ENCODE measurements at regions not wholly inside any gene's neighbourhood (a gene's known extent, or its start where the extent isn't known, plus 50 kb on each side); places are given as distances from the start of the nearest gene placed in this dataset.

DNA sequence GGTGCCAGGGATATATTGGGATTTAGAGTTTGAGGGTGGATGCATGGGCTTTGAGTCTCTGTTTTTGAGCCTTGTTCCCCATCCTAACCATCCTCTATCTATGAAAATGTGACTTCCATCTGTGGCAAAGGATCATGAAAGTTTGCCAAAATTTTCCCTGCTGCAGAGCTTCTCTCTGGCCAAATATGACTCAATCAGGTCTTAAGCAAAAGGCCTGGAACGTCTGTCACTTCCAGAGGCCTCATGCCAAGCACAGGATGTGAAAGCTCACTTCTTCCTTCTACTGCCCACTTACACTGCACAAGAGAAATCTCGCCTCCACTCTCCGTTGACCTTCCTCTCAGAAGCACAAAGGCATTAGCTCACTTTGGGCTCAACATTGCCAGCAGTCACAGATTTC lies 696.9 kb upstream of the NRP1 start:
- Histone ChIP-seq H3K79me2 (ENCODE audit: insufficient read depth, low read length) (no peaks in the 10 kb centered on the region), H3K27me3 (ENCODE audit: insufficient read depth, low read length) (no peaks in the 10 kb centered on the region), H3K4me1 (ENCODE audit: insufficient read depth, low read length) (no peaks in the 10 kb centered on the region), H3K9me3 (ENCODE audit: low read depth, low read length) (no peaks in the 10 kb centered on the region), H4K20me1 (ENCODE audit: insufficient read depth, low read length) (no peaks in the 10 kb centered on the region), H3K4me2 (ENCODE audit: insufficient read depth, low read length) (no peak overlapping the region), H3K27ac (ENCODE audit: low read depth, low read length) (no peak overlapping the region), H2AFZ (ENCODE audit: low read length) (no peak overlapping the region), H3K36me3 (ENCODE audit: insufficient read depth, low read length) (no peaks in the 10 kb centered on the region), H3K4me3 (ENCODE audit: insufficient read depth, low read length) (no peak overlapping the region)
- DNase-seq (ENCODE audit: insufficient read length, low spot score, missing footprints): peak; percentile 91
- TF ChIP-seq, protein P1, sequence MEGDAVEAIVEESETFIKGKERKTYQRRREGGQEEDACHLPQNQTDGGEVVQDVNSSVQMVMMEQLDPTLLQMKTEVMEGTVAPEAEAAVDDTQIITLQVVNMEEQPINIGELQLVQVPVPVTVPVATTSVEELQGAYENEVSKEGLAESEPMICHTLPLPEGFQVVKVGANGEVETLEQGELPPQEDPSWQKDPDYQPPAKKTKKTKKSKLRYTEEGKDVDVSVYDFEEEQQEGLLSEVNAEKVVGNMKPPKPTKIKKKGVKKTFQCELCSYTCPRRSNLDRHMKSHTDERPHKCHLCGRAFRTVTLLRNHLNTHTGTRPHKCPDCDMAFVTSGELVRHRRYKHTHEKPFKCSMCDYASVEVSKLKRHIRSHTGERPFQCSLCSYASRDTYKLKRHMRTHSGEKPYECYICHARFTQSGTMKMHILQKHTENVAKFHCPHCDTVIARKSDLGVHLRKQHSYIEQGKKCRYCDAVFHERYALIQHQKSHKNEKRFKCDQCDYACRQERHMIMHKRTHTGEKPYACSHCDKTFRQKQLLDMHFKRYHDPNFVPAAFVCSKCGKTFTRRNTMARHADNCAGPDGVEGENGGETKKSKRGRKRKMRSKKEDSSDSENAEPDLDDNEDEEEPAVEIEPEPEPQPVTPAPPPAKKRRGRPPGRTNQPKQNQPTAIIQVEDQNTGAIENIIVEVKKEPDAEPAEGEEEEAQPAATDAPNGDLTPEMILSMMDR (IDR thresholded peaks at IDR 0.05; ENCODE audit: extremely low read depth, low read depth, low read length): no peak

DNA sequence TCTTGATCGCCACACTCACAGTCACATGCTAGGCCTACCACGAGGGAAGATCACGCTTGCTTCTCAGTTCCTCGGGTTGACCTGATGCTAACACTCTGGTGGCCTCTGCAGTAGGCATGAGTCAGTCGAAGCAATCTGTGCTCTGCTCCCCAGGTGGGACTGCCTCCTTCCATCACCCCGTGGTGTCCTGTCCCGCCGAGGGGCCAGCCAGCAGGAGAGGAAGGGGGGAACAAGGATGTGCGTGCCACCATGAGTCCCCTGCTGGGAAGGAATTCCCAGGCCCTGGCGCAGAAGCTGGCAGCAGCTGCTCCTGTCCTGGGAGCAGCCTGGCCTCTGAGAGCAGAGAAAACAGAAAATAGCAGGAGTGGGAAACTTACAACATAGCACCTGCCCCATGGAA lies 695.0 kb upstream of the NRP1 start:
- H3K27me3 ChIP-seq (ENCODE audit: insufficient read depth, low read length): no peaks in the 10 kb centered on the region
- TF ChIP-seq, protein P1 (IDR thresholded peaks at IDR 0.05; ENCODE audit: extremely low read depth, low read depth, low read length): no peak

DNA sequence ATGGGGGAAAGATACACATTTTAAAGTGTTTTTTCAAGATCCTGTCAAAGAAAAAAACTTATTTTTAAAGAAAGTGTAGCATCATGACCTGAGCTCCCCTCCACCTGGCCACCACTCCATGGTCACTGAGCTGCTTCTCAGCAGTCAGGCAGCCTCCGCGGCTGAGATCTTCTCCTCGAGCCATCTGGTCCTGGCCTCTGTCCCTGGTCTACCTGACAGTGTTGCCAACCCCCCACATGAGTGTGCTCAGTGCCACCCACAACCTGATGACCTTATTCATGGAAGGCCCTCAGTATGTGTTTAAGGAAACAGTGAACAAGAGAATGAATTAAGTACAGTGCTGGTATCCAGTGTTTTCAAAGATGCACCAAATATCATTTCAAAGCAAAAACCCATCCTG lies 694.5 kb upstream of the NRP1 start:
- Histone ChIP-seq H3K27ac (ENCODE audit: low read depth, low read length) (no peak overlapping the region), H3K9me3 (ENCODE audit: low read depth, low read length) (no peaks in the 10 kb centered on the region), H3K27me3 (ENCODE audit: insufficient read depth, low read length) (no peaks in the 10 kb centered on the region), H3K36me3 (ENCODE audit: insufficient read depth, low read length) (no peaks in the 10 kb centered on the region), H3K4me1 (ENCODE audit: insufficient read depth, low read length) (no peaks in the 10 kb centered on the region), H3K4me3 (ENCODE audit: insufficient read depth, low read length) (no peak overlapping the region), H2AFZ (ENCODE audit: low read length) (no peak overlapping the region), H3K79me2 (ENCODE audit: insufficient read depth, low read length) (no peaks in the 10 kb centered on the region), H3K4me2 (ENCODE audit: insufficient read depth, low read length) (no peak overlapping the region), H4K20me1 (ENCODE audit: insufficient read depth, low read length) (no peaks in the 10 kb centered on the region)
- TF ChIP-seq, protein P1 (IDR thresholded peaks at IDR 0.05; ENCODE audit: extremely low read depth, low read depth, low read length): no peak
- no peak for DNase-seq (ENCODE audit: insufficient read length, low spot score, missing footprints)

More for the DNA sequence above, 695.0 kb upstream of the NRP1 start:
- no peak overlapping the region for H3K27ac ChIP-seq (ENCODE audit: low read depth, low read length)
- no peak overlapping the region for H2AFZ ChIP-seq (ENCODE audit: low read length)
- no peaks in the 10 kb centered on the region for H3K79me2 ChIP-seq (ENCODE audit: insufficient read depth, low read length)
- no peaks in the 10 kb centered on the region for H4K20me1 ChIP-seq (ENCODE audit: insufficient read depth, low read length)
- no peaks in the 10 kb centered on the region for H3K36me3 ChIP-seq (ENCODE audit: insufficient read depth, low read length)
- no peaks in the 10 kb centered on the region for H3K9me3 ChIP-seq (ENCODE audit: low read depth, low read length)
- no peaks in the 10 kb centered on the region for H3K4me1 ChIP-seq (ENCODE audit: insufficient read depth, low read length)
- no peak for DNase-seq (ENCODE audit: insufficient read length, low spot score, missing footprints)
- no peak overlapping the region for H3K4me2 ChIP-seq (ENCODE audit: insufficient read depth, low read length)
- no peak overlapping the region for H3K4me3 ChIP-seq (ENCODE audit: insufficient read depth, low read length)

DNA sequence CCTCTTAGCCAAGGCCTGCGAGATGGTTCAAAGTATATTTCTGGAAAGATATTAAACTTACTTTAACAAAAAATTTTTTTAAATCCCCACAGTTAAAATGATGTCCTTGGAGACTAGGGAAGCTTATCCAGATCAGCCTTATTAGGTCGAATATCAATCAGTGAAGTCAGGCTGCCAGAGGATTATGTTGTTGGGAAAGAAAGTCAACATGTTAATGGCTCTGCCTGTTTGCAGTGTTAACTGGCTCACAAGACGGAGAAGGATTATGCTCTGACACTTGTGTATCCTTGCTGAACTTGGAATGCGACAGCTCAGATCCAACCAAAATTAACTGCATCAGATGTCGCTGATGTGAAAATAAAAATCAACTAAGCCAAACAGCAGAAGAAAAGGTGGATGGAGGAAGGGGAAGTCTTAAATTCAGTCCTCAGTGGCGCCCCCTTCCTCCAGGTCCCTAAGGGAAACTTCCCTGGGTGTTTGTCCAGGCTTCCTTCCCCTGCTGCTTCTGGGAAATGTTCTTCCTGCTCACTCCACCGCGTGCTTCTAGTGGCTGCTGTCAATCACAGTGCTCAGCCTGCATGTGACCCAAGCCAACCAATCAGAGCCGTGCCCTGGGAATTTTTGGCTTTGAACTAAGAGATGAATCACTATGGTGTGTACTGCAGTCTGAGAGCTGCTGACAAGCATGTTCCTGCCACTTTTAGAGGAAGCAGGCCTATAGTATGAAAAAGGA lies 690.4 kb upstream of the NRP1 start:
- H3K36me3 ChIP-seq (ENCODE audit: insufficient read depth, low read length): no peaks in the 10 kb centered on the region
- H3K27ac ChIP-seq (ENCODE audit: low read depth, low read length): no peak overlapping the region
- no peak overlapping the region for H3K4me3 ChIP-seq (ENCODE audit: insufficient read depth, low read length)
- H3K9me3 ChIP-seq (ENCODE audit: low read depth, low read length): no peaks in the 10 kb centered on the region
- TF ChIP-seq, protein P1 (IDR thresholded peaks at IDR 0.05; ENCODE audit: extremely low read depth, low read depth, low read length): peak; percentile 5
- H2AFZ ChIP-seq (ENCODE audit: low read length): no peak overlapping the region
- DNase-seq (ENCODE audit: insufficient read length, low spot score, missing footprints): peak; percentile 43
- no peaks in the 10 kb centered on the region for H3K4me1 ChIP-seq (ENCODE audit: insufficient read depth, low read length)
- H3K79me2 ChIP-seq (ENCODE audit: insufficient read depth, low read length): no peaks in the 10 kb centered on the region
- no peak overlapping the region for H3K4me2 ChIP-seq (ENCODE audit: insufficient read depth, low read length)
- H3K27me3 ChIP-seq (ENCODE audit: insufficient read depth, low read length): no peaks in the 10 kb centered on the region
- no peaks in the 10 kb centered on the region for H4K20me1 ChIP-seq (ENCODE audit: insufficient read depth, low read length)

Measured in osteoblast (primary cell).